AG04449 (cell line): ENCODE measurements at regions not wholly inside any gene's neighbourhood (a gene's known extent, or its start where the extent isn't known, plus 50 kb on each side); places are given as distances from the start of the nearest gene placed in this dataset.
A peak's percentile ranks its signal among the peaks of the same experiment; 100 is the strongest.

ENCODE experiments used
- CTCF ChIA-PET: fragments of 350-600 bp; formaldehyde crosslinking; extraction: SDS; loops from one replicate; lab custom pipeline; 2021; ENCODE audit warnings: antibody characterized with exemption; lab: Yijun Ruan, JAX
- POLR2A ChIA-PET: fragments of 400-600, 350-600 bp; formaldehyde crosslinking; extraction: SDS; loops from one replicate; lab custom pipeline; 2020; ENCODE audit warnings: antibody characterized with exemption, inconsistent platforms; lab: Yijun Ruan, JAX
- DNase-seq: peaks from one replicate; pipeline ENCODE4 v3.0.0-alpha.2; 2010; ENCODE audit warnings: low read depth, low spot score
- H3K4me3 ChIP-seq: 2 replicates; pipeline ENCODE4 v1.5.1; 2011; ENCODE audit warnings: low read depth, mild to moderate bottlenecking, control low read depth, low read length
- CTCF ChIP-seq: IDR thresholded peaks from one replicate; pipeline ENCODE4 v1.5.1; 2011; ENCODE audit warnings: mild to moderate bottlenecking, moderate library complexity, low read length, control low read depth, inconsistent platforms; ENCODE audit not compliant: insufficient read depth; ENCODE audit errors: missing control alignments

- ChIA-PET POLR2A (interaction anchor here (1.0 to 1.8 kb wide), 4 partner anchors 9 to 162 kb away, joined by 4 to 13 read pairs (median 4); partner anchors contain the start of gene RRBP1), CTCF (interaction anchor here (1.0 kb wide), 1 partner anchor 31 kb away, joined by 3 read pairs; no protein-coding TSS in a partner anchor)
- no peak overlapping the region for H3K4me3 ChIP-seq
- no peak for TF ChIP-seq CTCF
- no peak for DNase-seq
Observed at GRCh38 chr20:17844133-17844429, 124.5 kb downstream of the SNX5 start.

GRCh38 chr20:17843246-17844132, 125.1 kb downstream of the SNX5 start:
- TF ChIP-seq CTCF: no peak
- ChIA-PET CTCF (interaction anchor here (0.7 to 1.1 kb wide), 2 partner anchors 33 to 161 kb away, joined by 3 read pairs; partner anchors contain the start of gene RRBP1), POLR2A (interaction anchor here (0.8 to 1.8 kb wide), 6 partner anchors 8 to 161 kb away, joined by 4 to 13 read pairs (median 4); partner anchors contain the start of gene RRBP1)
- peak overlapping the region; percentile 23 for H3K4me3 ChIP-seq
- DNase-seq: peak; percentile 92

- ChIA-PET POLR2A (interaction anchor here (1.0 to 1.1 kb wide), 2 partner anchors 95 to 159 kb away, joined by 4 read pairs; partner anchors contain the start of gene RRBP1), CTCF (no interaction called here)
- no peak for TF ChIP-seq CTCF
- no peak for DNase-seq
- H3K4me3 ChIP-seq: no peak overlapping the region
Observed at GRCh38 chr20:17841751-17842215, 126.8 kb downstream of the SNX5 start.

- DNase-seq: no peak
- no peak for TF ChIP-seq CTCF
- H3K4me3 ChIP-seq: no peak overlapping the region
- ChIA-PET CTCF (no interaction called here), POLR2A (no interaction called here)
Observed at GRCh38 chr20:17840423-17840822, 128.2 kb downstream of the SNX5 start.

- ChIA-PET CTCF (interaction anchor here (1.0 to 1.8 kb wide), 2 partner anchors 29 to 157 kb away, joined by 3 to 4 read pairs; partner anchors contain the start of gene RRBP1), POLR2A (no interaction called here)
- no peak for DNase-seq
- no peak for TF ChIP-seq CTCF
- H3K4me3 ChIP-seq: no peak overlapping the region
Observed at GRCh38 chr20:17838921-17839320, 129.7 kb downstream of the SNX5 start.

- DNase-seq: no peak
- CTCF ChIA-PET: interaction anchor here (1.0 to 1.5 kb wide), 2 partner anchors 31 to 101 kb away, joined by 4 to 5 read pairs; no protein-coding TSS in a partner anchor
- POLR2A ChIA-PET: interaction anchor here (1.4 kb wide), 1 partner anchor 155 kb away, joined by 7 read pairs; the partner anchor contains the start of gene RRBP1
- TF ChIP-seq CTCF: no peak
- H3K4me3 ChIP-seq: no peak overlapping the region
Observed at GRCh38 chr20:17837179-17837578, 131.4 kb downstream of the SNX5 start.
